ENCODE measurements at regions not wholly inside any gene's neighbourhood (a gene's known extent, or its start where the extent isn't known, plus 50 kb on each side); places are given as distances from the start of the nearest gene placed in this dataset.

- in situ Hi-C loops (cut with HindIII; ENCODE audit: extremely low pct_ligation_motif_present, low pct_unique_long_range_greater_than_20kb), result no loop called here
- FAIRE-seq, result no peak
- TF ChIP-seq MEF2D (CRISPR knock-in tag; IDR thresholded peaks at IDR 0.05), result no peak
- TF ChIP-seq GPN1 (CRISPR knock-in tag; IDR thresholded peaks at IDR 0.05; ENCODE audit: borderline replicate concordance), result no peak
- TF ChIP-seq ZNF556 (CRISPR knock-in tag; IDR thresholded peaks at IDR 0.05; ENCODE audit: borderline replicate concordance), result no peak
- no peak for TF ChIP-seq NR2C2 (CRISPR knock-in tag; IDR thresholded peaks at IDR 0.05; ENCODE audit: borderline replicate concordance)
- TF ChIP-seq DPF2 (CRISPR knock-in tag; IDR thresholded peaks at IDR 0.05; ENCODE audit: borderline replicate concordance, low read depth), result no peak
- TF ChIP-seq JARID2 (CRISPR knock-in tag; IDR thresholded peaks at IDR 0.05; ENCODE audit: insufficient replicate concordance), result no peak
- TF ChIP-seq GATA4 (IDR thresholded peaks at IDR 0.05; ENCODE audit: borderline replicate concordance, low read depth), result no peak
- no peak for TF ChIP-seq DMAP1 (CRISPR knock-in tag; IDR thresholded peaks at IDR 0.05)
- no peak for TF ChIP-seq GTF3A (CRISPR knock-in tag; conservative IDR thresholded peaks at IDR 0.05)
- no peak for TF ChIP-seq MYPOP (CRISPR knock-in tag; IDR thresholded peaks at IDR 0.05)
- TF ChIP-seq KLF11 (CRISPR knock-in tag; IDR thresholded peaks at IDR 0.05), result no peak
- TF ChIP-seq KAT2B (IDR thresholded peaks at IDR 0.05; ENCODE audit: borderline replicate concordance, low read depth, low read length), result no peak
- Histone ChIP-seq H3K27ac (ENCODE audit: extremely low read length, insufficient read depth, low read length) (no peak overlapping the region), H3K9ac (ENCODE audit: insufficient read depth, low read depth, low read length) (no peak overlapping the region), H3K36me3 (replicated peaks in 1 of 2; ENCODE audit: control insufficient read depth in 1 of 2, insufficient read depth in 2 of 2, low read length in 2 of 2) (no peaks in the 10 kb centered on the region), H4K20me1 (ENCODE audit: insufficient read depth, low read length) (no peaks in the 10 kb centered on the region), H3K4me3 (replicated peaks in 1 of 3; ENCODE audit: insufficient read depth in 1 of 3, low read depth in 2 of 3, low read length in 3 of 3) (no peak overlapping the region), H3K9me3 (ENCODE audit: low read length) (peaks cover 90% of the 10 kb centered on the region), H3K27me3 (ENCODE audit: control insufficient read depth in 1 of 2, insufficient read depth in 2 of 2, low read length in 2 of 2) (no peaks in the 10 kb centered on the region), H3K4me2 (ENCODE audit: low read depth, low read length) (no peak overlapping the region), H3K79me2 (ENCODE audit: insufficient read depth, low read length) (no peaks in the 10 kb centered on the region), H3K4me1 (ENCODE audit: insufficient read depth, low read length) (no peaks in the 10 kb centered on the region), H2AFZ (ENCODE audit: low read length) (no peak overlapping the region)
- no TSS peak for BruUV-seq (replicated peaks)
- intact Hi-C loops (cut with micrococcal nuclease; ENCODE audit: unreplicated experiment), result no loop called here
- ChIA-PET POLR2A (no interaction called here), CTCF (ENCODE audit: low intra/inter-chr PET ratio, low total read pairs) (no interaction called here)
- 13% methylated on average over 3 of the region's 3 CpGs for WGBS (ENCODE audit: low lambda C conversion rate)
- DNase-seq (ENCODE audit: low spot score), result no peak
- no peak for ATAC-seq
These were observed 309.8 kb downstream of the TAF11L14 start for GRCh38 chr5:17944046-17944445.

Data from HepG2 (cell line).